Thyroid gland (tissue), 4 donors: ENCODE measurements at regions not wholly inside any gene's neighbourhood (a gene's known extent, or its start where the extent isn't known, plus 50 kb on each side); places are given as distances from the start of the nearest gene placed in this dataset.
"Not testable (repeated sequence)": the region's sequence is repeated elsewhere in the genome, so short reads cannot be mapped to it uniquely, and the experiment has no call there.

Experiments used
- DNase-seq, 2 donors: peaks; one replicate each; pipeline ENCODE4 v3.0.0-alpha.2; 2019
- H3K27ac ChIP-seq, 3 donors: fragments of 200-600 bp; sonication (generic); 1 replicate in 2 of 3; 2 replicates in 1 of 3; pipeline ENCODE4 v1.5.1; 2016 to 2019; ENCODE audit warnings: mild to moderate bottlenecking in 1 of 3, moderate library complexity in 1 of 3
- H3K27me3 ChIP-seq: fragments of 200-600 bp; sonication (generic); one replicate; pipeline ENCODE4 v1.5.1; 2019
- H3K36me3 ChIP-seq, 2 donors: fragments of 200-600 bp; sonication (generic); one replicate each; pipeline ENCODE4 v1.5.1; 2016 to 2019
- H3K4me1 ChIP-seq, 2 donors: fragments of 200-600 bp; sonication (generic); one replicate each; pipeline ENCODE4 v1.5.1; 2017 to 2019
- H3K4me3 ChIP-seq, 3 donors: fragments of 200-600 bp; sonication (generic); replicated peaks in 1 of 3; 1 replicate in 2 of 3; 2 replicates in 1 of 3; pipeline ENCODE4 v1.5.1; 2016; ENCODE audit warnings: mild to moderate bottlenecking in 1 of 3
- H3K9me3 ChIP-seq: fragments of 200-600 bp; sonication (generic); one replicate; pipeline ENCODE4 v1.5.1; 2017
- CTCF ChIP-seq, 6 experiments: fragments of 200-600 bp in 3 of 6; fragments of 450-650 bp in 3 of 6; sonication (generic) in 3 of 6; IDR thresholded peaks; one replicate each; pipeline ENCODE4 v1.5.1; 2016 to 2019; ENCODE audit warnings: antibody characterized with exemption in 6 of 6, mild to moderate bottlenecking in 2 of 6, inconsistent platforms in 1 of 6, moderate library complexity in 1 of 6
- POLR2A ChIP-seq, 2 donors: fragments of 450-650 bp; IDR thresholded peaks; one replicate each; pipeline ENCODE4 v1.6.1; 2017; ENCODE audit warnings: antibody characterized with exemption in 2 of 2, mild to moderate bottlenecking in 2 of 2, moderate library complexity in 1 of 2
- WGBS, 2 donors: methylation state at CpG; one replicate each; pipeline ENCODE4 v1.1.5; 2017; 5-methylcytosine and 5-hydroxymethylcytosine counted together
- intact Hi-C: fragments of 100-400 bp; cut with DNase I; formaldehyde crosslinking; loops from one replicate; pipeline ENCODE4 v1.15.1; 2023

- Histone ChIP-seq H3K36me3 (no peaks in the 10 kb centered on the region), H3K9me3 (no peaks in the 10 kb centered on the region), H3K4me3 (no peak overlapping the region), H3K27me3 (no peaks in the 10 kb centered on the region), H3K4me1 (no peaks in the 10 kb centered on the region), H3K27ac (no peak overlapping the region)
- DNase-seq, result no peak
- 51 to 66% methylated on average over 8 to 11 of the region's 11 CpGs for WGBS, 2 donors
- intact Hi-C loops, result no loop called here
- no peak for TF ChIP-seq CTCF (IDR thresholded peaks at IDR 0.05)
- TF ChIP-seq POLR2A (IDR thresholded peaks at IDR 0.05), result no peak
Observed at GRCh38 chr1:5119366-5120234, 465.2 kb downstream of the AJAP1 start.

- 82 to 94% methylated on average over 10 of the region's 10 CpGs for WGBS, 2 donors
- DNase-seq, H3K27ac ChIP-seq, H3K4me1 ChIP-seq, H3K4me3 ChIP-seq, H3K36me3 ChIP-seq, intact Hi-C loops, H3K9me3 ChIP-seq, H3K27me3 ChIP-seq: not testable (repeated sequence)
Observed at GRCh38 chr1:5118771-5119170, 464.4 kb downstream of the AJAP1 start.

GRCh38 chr1:5118292-5118691, 463.9 kb downstream of the AJAP1 start:
- H3K9me3 ChIP-seq, H3K27me3 ChIP-seq, H3K4me1 ChIP-seq, H3K4me3 ChIP-seq, H3K27ac ChIP-seq, DNase-seq, H3K36me3 ChIP-seq, intact Hi-C loops: not testable (repeated sequence)
- WGBS, 2 donors, result 84 to 96% methylated on average over 9 to 11 of the region's 11 CpGs

- intact Hi-C loops, result no loop called here
- H3K27me3 ChIP-seq, result no peaks in the 10 kb centered on the region
- TF ChIP-seq POLR2A (IDR thresholded peaks at IDR 0.05), result no peak
- no peak for TF ChIP-seq CTCF (IDR thresholded peaks at IDR 0.05)
- no peak for DNase-seq
- no peak overlapping the region for H3K4me3 ChIP-seq
- WGBS, 2 donors, result 90 to 92% methylated on average over 2 of the region's 2 CpGs
- H3K9me3 ChIP-seq, result no peaks in the 10 kb centered on the region
- no peaks in the 10 kb centered on the region for H3K4me1 ChIP-seq
- no peak overlapping the region for H3K27ac ChIP-seq
- H3K36me3 ChIP-seq, result no peaks in the 10 kb centered on the region
Observed at GRCh38 chr1:5111581-5111980, 457.2 kb downstream of the AJAP1 start.

GRCh38 chr1:5110508-5110907, 456.1 kb downstream of the AJAP1 start:
- WGBS, 2 donors, result 62 to 66% methylated on average over 8 of the region's 8 CpGs
- Histone ChIP-seq H3K27ac (no peak overlapping the region), H3K27me3 (no peaks in the 10 kb centered on the region), H3K36me3 (no peaks in the 10 kb centered on the region), H3K4me1 (no peaks in the 10 kb centered on the region), H3K4me3 (no peak overlapping the region), H3K9me3 (no peaks in the 10 kb centered on the region)
- TF ChIP-seq CTCF (IDR thresholded peaks at IDR 0.05), result no peak
- TF ChIP-seq POLR2A (IDR thresholded peaks at IDR 0.05), result no peak
- intact Hi-C loops, result no loop called here
- no peak for DNase-seq

GRCh38 chr1:5109633-5110032, 455.2 kb downstream of the AJAP1 start:
- WGBS, 2 donors, result 75 to 78% methylated on average over 11 of the region's 11 CpGs
- Histone ChIP-seq H3K9me3 (no peaks in the 10 kb centered on the region), H3K27ac (no peak overlapping the region), H3K27me3 (no peaks in the 10 kb centered on the region), H3K4me3 (no peak overlapping the region), H3K4me1 (no peaks in the 10 kb centered on the region), H3K36me3 (no peaks in the 10 kb centered on the region)
- TF ChIP-seq CTCF (IDR thresholded peaks at IDR 0.05) (no peak), POLR2A (IDR thresholded peaks at IDR 0.05) (no peak)
- intact Hi-C loops, result no loop called here
- DNase-seq, result no peak
